ENCODE measurements at regions not wholly inside any gene's neighbourhood (a gene's known extent, or its start where the extent isn't known, plus 50 kb on each side); places are given as distances from the start of the nearest gene placed in this dataset.

GRCh38 chr6:25085756-25086155 lies 150.0 kb upstream of the RIPOR2 start:
- TF ChIP-seq CTCF (IDR thresholded peaks at IDR 0.05): no peak
- TF ChIP-seq POLR2AphosphoS5 (IDR thresholded peaks at IDR 0.05): no peak
- TF ChIP-seq POLR2A (IDR thresholded peaks at IDR 0.05): no peak
